ENCODE measurements at regions not wholly inside any gene's neighbourhood (a gene's known extent, or its start where the extent isn't known, plus 50 kb on each side); places are given as distances from the start of the nearest gene placed in this dataset.

GRCh38 chr22:48121984-48122383, 1359.5 kb downstream of the TBC1D22A start:
- H3K9me3 ChIP-seq, result peaks cover 0 to 20% (median 5%) of the 10 kb centered on the region in 4 donors
- no peak overlapping the region for H3K27ac ChIP-seq
- H3K4me3 ChIP-seq, result no peak overlapping the region
- peaks cover 0 to 21% (median 0%) of the 10 kb centered on the region in 3 donors for H3K27me3 ChIP-seq
- no peak for DNase-seq
- no peaks in the 10 kb centered on the region for H3K4me1 ChIP-seq
- intact Hi-C loops (cut with DNase I; ENCODE audit: low total_unique reads), result no loop called here
- TF ChIP-seq POLR2A (IDR thresholded peaks at IDR 0.05), result no peak
- no peak for TF ChIP-seq POLR2AphosphoS5 (IDR thresholded peaks at IDR 0.05)
- TF ChIP-seq EP300 (IDR thresholded peaks at IDR 0.05), result no peak
- TF ChIP-seq, protein P1, sequence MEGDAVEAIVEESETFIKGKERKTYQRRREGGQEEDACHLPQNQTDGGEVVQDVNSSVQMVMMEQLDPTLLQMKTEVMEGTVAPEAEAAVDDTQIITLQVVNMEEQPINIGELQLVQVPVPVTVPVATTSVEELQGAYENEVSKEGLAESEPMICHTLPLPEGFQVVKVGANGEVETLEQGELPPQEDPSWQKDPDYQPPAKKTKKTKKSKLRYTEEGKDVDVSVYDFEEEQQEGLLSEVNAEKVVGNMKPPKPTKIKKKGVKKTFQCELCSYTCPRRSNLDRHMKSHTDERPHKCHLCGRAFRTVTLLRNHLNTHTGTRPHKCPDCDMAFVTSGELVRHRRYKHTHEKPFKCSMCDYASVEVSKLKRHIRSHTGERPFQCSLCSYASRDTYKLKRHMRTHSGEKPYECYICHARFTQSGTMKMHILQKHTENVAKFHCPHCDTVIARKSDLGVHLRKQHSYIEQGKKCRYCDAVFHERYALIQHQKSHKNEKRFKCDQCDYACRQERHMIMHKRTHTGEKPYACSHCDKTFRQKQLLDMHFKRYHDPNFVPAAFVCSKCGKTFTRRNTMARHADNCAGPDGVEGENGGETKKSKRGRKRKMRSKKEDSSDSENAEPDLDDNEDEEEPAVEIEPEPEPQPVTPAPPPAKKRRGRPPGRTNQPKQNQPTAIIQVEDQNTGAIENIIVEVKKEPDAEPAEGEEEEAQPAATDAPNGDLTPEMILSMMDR (IDR thresholded peaks at IDR 0.05), result no peak
- H3K36me3 ChIP-seq, result no peaks in the 10 kb centered on the region
- 85 to 92% (median 90%) methylated on average over 16 of the region's 16 CpGs for WGBS, 5 donors

GRCh38 chr22:48118654-48119053, 1356.2 kb downstream of the TBC1D22A start:
- H3K4me3 ChIP-seq, result no peak overlapping the region
- peaks cover 0 to 24% (median 2%) of the 10 kb centered on the region in 4 donors for H3K9me3 ChIP-seq
- intact Hi-C loops (cut with DNase I; ENCODE audit: low total_unique reads), result no loop called here
- no peaks in the 10 kb centered on the region for H3K36me3 ChIP-seq
- no peak for DNase-seq
- 73 to 81% (median 77%) methylated on average over 7 of the region's 7 CpGs for WGBS, 5 donors
- H3K27me3 ChIP-seq, result peaks cover 0 to 10% (median 0%) of the 10 kb centered on the region in 3 donors
- no peaks in the 10 kb centered on the region for H3K4me1 ChIP-seq
- no peak for TF ChIP-seq EP300 (IDR thresholded peaks at IDR 0.05)
- no peak for TF ChIP-seq POLR2A (IDR thresholded peaks at IDR 0.05)
- no peak for TF ChIP-seq POLR2AphosphoS5 (IDR thresholded peaks at IDR 0.05)
- TF ChIP-seq, protein P1 (IDR thresholded peaks at IDR 0.05), result no peak
- H3K27ac ChIP-seq, result no peak overlapping the region

DNA sequence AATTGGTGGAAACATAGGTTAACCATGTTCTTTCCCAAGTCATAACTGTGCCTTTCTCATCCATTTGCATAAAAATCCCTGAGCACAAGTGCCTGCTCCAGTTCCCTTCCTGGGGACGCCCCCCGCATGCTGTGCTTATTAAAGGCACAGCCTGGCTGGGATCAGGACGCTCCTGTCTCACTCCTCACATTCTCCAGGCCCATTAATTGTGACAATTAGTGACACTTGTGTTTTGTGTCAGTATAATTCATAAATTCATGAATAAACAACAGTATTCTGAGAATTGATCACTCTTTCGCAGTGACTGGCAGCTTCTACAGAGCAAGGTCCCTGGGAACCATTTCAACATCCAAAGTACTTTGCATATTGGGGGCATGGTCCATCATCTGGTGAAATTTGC, 1354.4 kb downstream of the TBC1D22A start:
- Histone ChIP-seq H3K9me3 (peaks cover 0 to 21% (median 2%) of the 10 kb centered on the region in 4 donors), H3K4me3 (no peak overlapping the region), H3K4me1 (no peaks in the 10 kb centered on the region), H3K27me3 (peaks cover 0 to 10% (median 0%) of the 10 kb centered on the region in 3 donors), H3K36me3 (no peaks in the 10 kb centered on the region), H3K27ac (no peak overlapping the region)
- 66 to 83% (median 78%) methylated on average over 4 of the region's 4 CpGs for WGBS, 5 donors
- TF ChIP-seq POLR2AphosphoS5 (IDR thresholded peaks at IDR 0.05) (no peak), POLR2A (IDR thresholded peaks at IDR 0.05) (no peak), EP300 (IDR thresholded peaks at IDR 0.05) (no peak)
- TF ChIP-seq, protein P1 (IDR thresholded peaks at IDR 0.05), result no peak
- intact Hi-C loops (cut with DNase I; ENCODE audit: low total_unique reads), result no loop called here
- no peak for DNase-seq

DNA sequence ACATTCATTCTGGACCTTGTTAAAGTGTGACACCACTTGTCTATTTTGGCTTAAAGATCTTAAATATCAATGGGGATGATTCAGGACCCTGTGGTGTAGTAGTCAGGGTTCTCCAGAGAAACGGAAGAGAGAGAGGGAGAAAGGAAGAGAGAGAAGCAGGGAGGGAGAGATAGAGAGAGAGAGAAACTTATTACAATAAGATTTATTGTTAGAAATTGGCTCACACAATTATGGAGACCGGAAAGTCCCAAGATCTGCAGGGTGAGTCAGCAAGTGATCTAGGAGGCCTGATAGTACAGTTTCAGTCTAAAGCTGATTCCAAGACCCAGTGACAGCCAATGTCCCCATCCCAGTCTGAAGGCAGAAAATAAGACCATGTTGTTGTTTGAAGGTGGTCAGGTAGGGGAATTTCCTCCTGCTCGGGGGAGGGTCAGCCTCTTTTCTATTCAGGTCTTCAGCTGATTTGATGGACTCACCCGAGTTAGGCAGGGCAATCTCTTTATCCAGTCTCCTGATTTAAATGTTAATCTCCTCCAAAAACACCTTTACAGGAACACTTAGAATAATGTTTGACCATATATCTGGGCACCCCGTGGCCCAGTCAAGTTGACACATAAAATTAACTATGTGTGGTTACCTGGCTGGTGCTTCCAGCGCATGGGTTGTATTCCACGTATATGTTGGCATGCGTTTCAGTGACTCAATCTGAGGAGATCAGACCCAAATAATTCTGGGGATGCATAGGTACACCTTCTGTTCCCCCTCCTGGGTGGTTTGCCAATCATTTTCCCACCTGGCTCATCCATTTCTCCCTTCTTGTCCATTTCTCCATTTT, 1350.5 kb downstream of the TBC1D22A start:
- intact Hi-C loops (cut with DNase I; ENCODE audit: low total_unique reads), result no loop called here
- no peak for DNase-seq
- WGBS, 5 donors, result 62 to 75% (median 64%) methylated on average over 8 of the region's 8 CpGs
- Histone ChIP-seq H3K4me1 (no peaks in the 10 kb centered on the region), H3K27ac (no peak overlapping the region), H3K27me3 (no peaks in the 10 kb centered on the region), H3K9me3 (peaks cover 5 to 23% (median 13%) of the 10 kb centered on the region in 4 donors), H3K4me3 (no peak overlapping the region), H3K36me3 (no peaks in the 10 kb centered on the region)
- TF ChIP-seq, protein P1 (IDR thresholded peaks at IDR 0.05), result no peak
- no peak for TF ChIP-seq EP300 (IDR thresholded peaks at IDR 0.05)
- TF ChIP-seq POLR2A (IDR thresholded peaks at IDR 0.05), result no peak
- TF ChIP-seq POLR2AphosphoS5 (IDR thresholded peaks at IDR 0.05), result no peak
